HEK293 (cell line): ENCODE measurements at regions not wholly inside any gene's neighbourhood (a gene's known extent, or its start where the extent isn't known, plus 50 kb on each side); places are given as distances from the start of the nearest gene placed in this dataset.

Source experiments
- BCL11A ChIP-seq: fragments of 450-650 bp; formaldehyde crosslinking; IDR thresholded peaks from 2 replicates; pipeline ENCODE4 v1.5.1; 2016; ENCODE audit warnings: low read depth, missing biosample characterization, missing genetic modification characterization
- FEZF1 ChIP-seq: fragments of 450-650 bp; formaldehyde crosslinking; IDR thresholded peaks from 2 replicates; pipeline ENCODE4 v1.5.1; 2016; ENCODE audit warnings: missing biosample characterization, missing genetic modification characterization
- IKZF3 ChIP-seq: fragments of 450-650 bp; IDR thresholded peaks from 2 replicates; pipeline ENCODE4 v1.5.0; 2018; ENCODE audit warnings: missing biosample characterization, mild to moderate bottlenecking, missing genetic modification characterization, moderate library complexity
- KLF1 ChIP-seq: fragments of 450-650 bp; formaldehyde crosslinking; IDR thresholded peaks from 2 replicates; pipeline ENCODE4 v1.5.1; 2016; ENCODE audit warnings: missing biosample characterization, missing genetic modification characterization
- MZF1 ChIP-seq: fragments of 450-650 bp; formaldehyde crosslinking; IDR thresholded peaks from 2 replicates; pipeline ENCODE4 v1.5.1; 2017; ENCODE audit warnings: missing biosample characterization, missing genetic modification characterization, borderline replicate concordance
- OSR2 ChIP-seq: fragments of 450-650 bp; formaldehyde crosslinking; IDR thresholded peaks from 2 replicates; pipeline ENCODE4 v1.5.1; 2016; ENCODE audit warnings: missing biosample characterization, missing genetic modification characterization
- OVOL3 ChIP-seq: fragments of 450-650 bp; formaldehyde crosslinking; IDR thresholded peaks from 2 replicates; pipeline ENCODE4 v1.5.1; 2016; ENCODE audit warnings: missing biosample characterization, missing genetic modification characterization
- ZBTB48 ChIP-seq: fragments of 450-650 bp; formaldehyde crosslinking; IDR thresholded peaks from 2 replicates; pipeline ENCODE4 v1.5.1; 2016; ENCODE audit warnings: missing biosample characterization, missing genetic modification characterization
- ZFHX2 ChIP-seq: fragments of 450-650 bp; formaldehyde crosslinking; conservative IDR thresholded peaks from 2 replicates; pipeline ENCODE4 v1.5.1; 2016; ENCODE audit warnings: missing biosample characterization, missing genetic modification characterization
- ZFP3 ChIP-seq: fragments of 450-650 bp; formaldehyde crosslinking; IDR thresholded peaks from 2 replicates; pipeline ENCODE4 v1.5.1; 2016; ENCODE audit warnings: low read depth, missing biosample characterization, missing genetic modification characterization
- ZNF146 ChIP-seq: fragments of 450-650 bp; formaldehyde crosslinking; IDR thresholded peaks from 2 replicates; pipeline ENCODE4 v1.5.1; 2016; ENCODE audit warnings: missing biosample characterization, missing genetic modification characterization
- ZNF501 ChIP-seq: fragments of 450-650 bp; formaldehyde crosslinking; IDR thresholded peaks from 2 replicates; pipeline ENCODE4 v1.5.1; 2016; ENCODE audit warnings: missing biosample characterization, missing genetic modification characterization
- ZNF521 ChIP-seq: fragments of 450-650 bp; formaldehyde crosslinking; IDR thresholded peaks from 2 replicates; pipeline ENCODE4 v1.5.1; 2017; ENCODE audit warnings: missing biosample characterization, mild to moderate bottlenecking, missing genetic modification characterization
- ZNF549 ChIP-seq: fragments of 450-650 bp; IDR thresholded peaks from 2 replicates; pipeline ENCODE4 v1.5.1; 2018; ENCODE audit warnings: missing biosample characterization, missing genetic modification characterization, mild to moderate bottlenecking, inconsistent platforms, moderate library complexity
- ZNF596 ChIP-seq: fragments of 450-650 bp; IDR thresholded peaks from 2 replicates; pipeline ENCODE4 v1.5.0; 2018; ENCODE audit warnings: missing biosample characterization, mild to moderate bottlenecking, missing genetic modification characterization, moderate library complexity
- ZNF629 ChIP-seq: fragments of 450-650 bp; formaldehyde crosslinking; IDR thresholded peaks from 2 replicates; pipeline ENCODE4 v1.5.1; 2017; ENCODE audit warnings: missing biosample characterization, missing genetic modification characterization
- ZSCAN30 ChIP-seq: fragments of 450-650 bp; IDR thresholded peaks from 2 replicates; pipeline ENCODE4 v1.5.1; 2018; ENCODE audit warnings: missing biosample characterization, mild to moderate bottlenecking, missing genetic modification characterization, moderate library complexity
- ZXDB ChIP-seq: fragments of 450-650 bp; formaldehyde crosslinking; IDR thresholded peaks from 2 replicates; pipeline ENCODE4 v1.5.1; 2016; ENCODE audit warnings: missing biosample characterization, missing genetic modification characterization
- TF ChIP-seq, protein P1 (sequence below): fragments of 450-650 bp; formaldehyde crosslinking; IDR thresholded peaks from 2 replicates; pipeline ENCODE4 v1.5.0; 2017; ENCODE audit warnings: missing biosample characterization, missing genetic modification characterization, borderline replicate concordance
- TF ChIP-seq, protein P2 (sequence below): fragments of 450-650 bp; IDR thresholded peaks from 2 replicates; pipeline ENCODE4 v1.5.1; 2018; ENCODE audit warnings: missing biosample characterization, missing genetic modification characterization
- TF ChIP-seq, protein P3 (sequence below): fragments of 450-650 bp; formaldehyde crosslinking; IDR thresholded peaks from 2 replicates; pipeline ENCODE4 v1.5.1; 2016; ENCODE audit warnings: missing biosample characterization, missing genetic modification characterization
- TF ChIP-seq, protein P4 (sequence below): fragments of 450-650 bp; formaldehyde crosslinking; IDR thresholded peaks from 2 replicates; pipeline ENCODE4 v1.5.1; 2017; ENCODE audit warnings: missing biosample characterization, missing genetic modification characterization
- TF ChIP-seq, protein P5 (sequence below): fragments of 450-650 bp; formaldehyde crosslinking; IDR thresholded peaks from 2 replicates; pipeline ENCODE4 v1.5.1; 2016; ENCODE audit warnings: missing biosample characterization, missing genetic modification characterization, borderline replicate concordance
- TF ChIP-seq, protein P6 (sequence below): fragments of 450-650 bp; formaldehyde crosslinking; IDR thresholded peaks from 2 replicates; pipeline ENCODE4 v1.5.1; 2016; ENCODE audit warnings: missing biosample characterization, missing genetic modification characterization

DNA sequence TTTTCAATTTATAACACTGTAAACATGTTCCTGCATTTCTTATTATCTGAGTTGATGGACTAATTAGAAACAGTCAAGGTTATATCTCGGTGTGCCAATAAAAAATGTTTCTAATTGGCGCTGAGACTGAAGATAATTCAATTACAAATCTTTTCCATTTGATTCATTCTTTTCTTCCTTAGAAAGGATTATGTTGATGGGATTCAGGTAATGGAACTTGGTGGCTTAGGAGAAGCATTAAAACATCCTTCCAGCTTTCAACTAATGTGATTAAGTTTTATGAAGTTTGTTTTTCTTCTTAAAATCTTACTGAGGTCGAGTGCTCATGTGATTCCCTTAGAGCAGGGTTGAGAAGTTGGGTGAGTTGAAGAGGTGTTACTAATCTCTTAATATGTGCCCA lies 1015.3 kb downstream of the NR2F1-AS1 start (continued):
- TF ChIP-seq, protein P1, sequence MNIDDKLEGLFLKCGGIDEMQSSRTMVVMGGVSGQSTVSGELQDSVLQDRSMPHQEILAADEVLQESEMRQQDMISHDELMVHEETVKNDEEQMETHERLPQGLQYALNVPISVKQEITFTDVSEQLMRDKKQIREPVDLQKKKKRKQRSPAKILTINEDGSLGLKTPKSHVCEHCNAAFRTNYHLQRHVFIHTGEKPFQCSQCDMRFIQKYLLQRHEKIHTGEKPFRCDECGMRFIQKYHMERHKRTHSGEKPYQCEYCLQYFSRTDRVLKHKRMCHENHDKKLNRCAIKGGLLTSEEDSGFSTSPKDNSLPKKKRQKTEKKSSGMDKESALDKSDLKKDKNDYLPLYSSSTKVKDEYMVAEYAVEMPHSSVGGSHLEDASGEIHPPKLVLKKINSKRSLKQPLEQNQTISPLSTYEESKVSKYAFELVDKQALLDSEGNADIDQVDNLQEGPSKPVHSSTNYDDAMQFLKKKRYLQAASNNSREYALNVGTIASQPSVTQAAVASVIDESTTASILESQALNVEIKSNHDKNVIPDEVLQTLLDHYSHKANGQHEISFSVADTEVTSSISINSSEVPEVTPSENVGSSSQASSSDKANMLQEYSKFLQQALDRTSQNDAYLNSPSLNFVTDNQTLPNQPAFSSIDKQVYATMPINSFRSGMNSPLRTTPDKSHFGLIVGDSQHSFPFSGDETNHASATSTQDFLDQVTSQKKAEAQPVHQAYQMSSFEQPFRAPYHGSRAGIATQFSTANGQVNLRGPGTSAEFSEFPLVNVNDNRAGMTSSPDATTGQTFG (tag by site-specific recombination) = no peak
- TF ChIP-seq ZNF549 (no peak), ZNF596 (tag by site-specific recombination) (0 out of 2 replicates have a peak, but pooled peaks have one; percentile 27), ZBTB48 (tag by site-specific recombination) (no peak), ZNF629 (tag by site-specific recombination) (no peak), FEZF1 (tag by site-specific recombination) (peak; percentile 62), ZNF501 (tag by site-specific recombination) (0 out of 2 replicates have a peak, but pooled peaks have one; percentile 68), KLF1 (tag by site-specific recombination) (peak; percentile 63), ZSCAN30 (peak; percentile 59; the same call in 1 of the 2 replicates), ZNF521 (tag by site-specific recombination) (no peak), BCL11A (tag by site-specific recombination) (peak; percentile 70; the same call in 1 of the 2 replicates), ZFHX2 (tag by site-specific recombination) (no peak), MZF1 (tag by site-specific recombination) (peak; percentile 13; the same call in 1 of the 2 replicates), OVOL3 (peak; percentile 12; the same call in 1 of the 2 replicates), ZXDB (tag by site-specific recombination) (0 out of 2 replicates have a peak, but pooled peaks have one; percentile 59), IKZF3 (tag by site-specific recombination) (0 out of 2 replicates have a peak, but pooled peaks have one; percentile 42), ZFP3 (tag by site-specific recombination) (no peak), ZNF146 (tag by site-specific recombination) (no peak), OSR2 (peak; percentile 95)
- TF ChIP-seq, protein P2, sequence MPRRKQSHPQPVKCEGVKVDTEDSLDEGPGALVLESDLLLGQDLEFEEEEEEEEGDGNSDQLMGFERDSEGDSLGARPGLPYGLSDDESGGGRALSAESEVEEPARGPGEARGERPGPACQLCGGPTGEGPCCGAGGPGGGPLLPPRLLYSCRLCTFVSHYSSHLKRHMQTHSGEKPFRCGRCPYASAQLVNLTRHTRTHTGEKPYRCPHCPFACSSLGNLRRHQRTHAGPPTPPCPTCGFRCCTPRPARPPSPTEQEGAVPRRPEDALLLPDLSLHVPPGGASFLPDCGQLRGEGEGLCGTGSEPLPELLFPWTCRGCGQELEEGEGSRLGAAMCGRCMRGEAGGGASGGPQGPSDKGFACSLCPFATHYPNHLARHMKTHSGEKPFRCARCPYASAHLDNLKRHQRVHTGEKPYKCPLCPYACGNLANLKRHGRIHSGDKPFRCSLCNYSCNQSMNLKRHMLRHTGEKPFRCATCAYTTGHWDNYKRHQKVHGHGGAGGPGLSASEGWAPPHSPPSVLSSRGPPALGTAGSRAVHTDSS = 0 out of 2 replicates have a peak, but pooled peaks have one; percentile 13
- TF ChIP-seq, protein P3, sequence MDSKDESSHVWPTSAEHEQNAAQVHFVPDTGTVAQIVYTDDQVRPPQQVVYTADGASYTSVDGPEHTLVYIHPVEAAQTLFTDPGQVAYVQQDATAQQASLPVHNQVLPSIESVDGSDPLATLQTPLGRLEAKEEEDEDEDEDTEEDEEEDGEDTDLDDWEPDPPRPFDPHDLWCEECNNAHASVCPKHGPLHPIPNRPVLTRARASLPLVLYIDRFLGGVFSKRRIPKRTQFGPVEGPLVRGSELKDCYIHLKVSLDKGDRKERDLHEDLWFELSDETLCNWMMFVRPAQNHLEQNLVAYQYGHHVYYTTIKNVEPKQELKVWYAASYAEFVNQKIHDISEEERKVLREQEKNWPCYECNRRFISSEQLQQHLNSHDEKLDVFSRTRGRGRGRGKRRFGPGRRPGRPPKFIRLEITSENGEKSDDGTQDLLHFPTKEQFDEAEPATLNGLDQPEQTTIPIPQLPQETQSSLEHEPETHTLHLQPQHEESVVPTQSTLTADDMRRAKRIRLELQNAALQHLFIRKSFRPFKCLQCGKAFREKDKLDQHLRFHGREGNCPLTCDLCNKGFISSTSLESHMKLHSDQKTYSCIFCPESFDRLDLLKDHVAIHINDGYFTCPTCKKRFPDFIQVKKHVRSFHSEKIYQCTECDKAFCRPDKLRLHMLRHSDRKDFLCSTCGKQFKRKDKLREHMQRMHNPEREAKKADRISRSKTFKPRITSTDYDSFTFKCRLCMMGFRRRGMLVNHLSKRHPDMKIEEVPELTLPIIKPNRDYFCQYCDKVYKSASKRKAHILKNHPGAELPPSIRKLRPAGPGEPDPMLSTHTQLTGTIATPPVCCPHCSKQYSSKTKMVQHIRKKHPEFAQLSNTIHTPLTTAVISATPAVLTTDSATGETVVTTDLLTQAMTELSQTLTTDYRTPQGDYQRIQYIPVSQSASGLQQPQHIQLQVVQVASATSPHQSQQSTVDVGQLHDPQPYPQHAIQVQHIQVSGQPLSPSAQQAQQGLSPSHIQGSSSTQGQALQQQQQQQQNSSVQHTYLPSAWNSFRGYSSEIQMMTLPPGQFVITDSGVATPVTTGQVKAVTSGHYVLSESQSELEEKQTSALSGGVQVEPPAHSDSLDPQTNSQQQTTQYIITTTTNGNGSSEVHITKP = no peak
- TF ChIP-seq, protein P4, sequence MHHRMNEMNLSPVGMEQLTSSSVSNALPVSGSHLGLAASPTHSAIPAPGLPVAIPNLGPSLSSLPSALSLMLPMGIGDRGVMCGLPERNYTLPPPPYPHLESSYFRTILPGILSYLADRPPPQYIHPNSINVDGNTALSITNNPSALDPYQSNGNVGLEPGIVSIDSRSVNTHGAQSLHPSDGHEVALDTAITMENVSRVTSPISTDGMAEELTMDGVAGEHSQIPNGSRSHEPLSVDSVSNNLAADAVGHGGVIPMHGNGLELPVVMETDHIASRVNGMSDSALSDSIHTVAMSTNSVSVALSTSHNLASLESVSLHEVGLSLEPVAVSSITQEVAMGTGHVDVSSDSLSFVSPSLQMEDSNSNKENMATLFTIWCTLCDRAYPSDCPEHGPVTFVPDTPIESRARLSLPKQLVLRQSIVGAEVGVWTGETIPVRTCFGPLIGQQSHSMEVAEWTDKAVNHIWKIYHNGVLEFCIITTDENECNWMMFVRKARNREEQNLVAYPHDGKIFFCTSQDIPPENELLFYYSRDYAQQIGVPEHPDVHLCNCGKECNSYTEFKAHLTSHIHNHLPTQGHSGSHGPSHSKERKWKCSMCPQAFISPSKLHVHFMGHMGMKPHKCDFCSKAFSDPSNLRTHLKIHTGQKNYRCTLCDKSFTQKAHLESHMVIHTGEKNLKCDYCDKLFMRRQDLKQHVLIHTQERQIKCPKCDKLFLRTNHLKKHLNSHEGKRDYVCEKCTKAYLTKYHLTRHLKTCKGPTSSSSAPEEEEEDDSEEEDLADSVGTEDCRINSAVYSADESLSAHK (tag by site-specific recombination) = peak; percentile 98
- TF ChIP-seq, protein P5, sequence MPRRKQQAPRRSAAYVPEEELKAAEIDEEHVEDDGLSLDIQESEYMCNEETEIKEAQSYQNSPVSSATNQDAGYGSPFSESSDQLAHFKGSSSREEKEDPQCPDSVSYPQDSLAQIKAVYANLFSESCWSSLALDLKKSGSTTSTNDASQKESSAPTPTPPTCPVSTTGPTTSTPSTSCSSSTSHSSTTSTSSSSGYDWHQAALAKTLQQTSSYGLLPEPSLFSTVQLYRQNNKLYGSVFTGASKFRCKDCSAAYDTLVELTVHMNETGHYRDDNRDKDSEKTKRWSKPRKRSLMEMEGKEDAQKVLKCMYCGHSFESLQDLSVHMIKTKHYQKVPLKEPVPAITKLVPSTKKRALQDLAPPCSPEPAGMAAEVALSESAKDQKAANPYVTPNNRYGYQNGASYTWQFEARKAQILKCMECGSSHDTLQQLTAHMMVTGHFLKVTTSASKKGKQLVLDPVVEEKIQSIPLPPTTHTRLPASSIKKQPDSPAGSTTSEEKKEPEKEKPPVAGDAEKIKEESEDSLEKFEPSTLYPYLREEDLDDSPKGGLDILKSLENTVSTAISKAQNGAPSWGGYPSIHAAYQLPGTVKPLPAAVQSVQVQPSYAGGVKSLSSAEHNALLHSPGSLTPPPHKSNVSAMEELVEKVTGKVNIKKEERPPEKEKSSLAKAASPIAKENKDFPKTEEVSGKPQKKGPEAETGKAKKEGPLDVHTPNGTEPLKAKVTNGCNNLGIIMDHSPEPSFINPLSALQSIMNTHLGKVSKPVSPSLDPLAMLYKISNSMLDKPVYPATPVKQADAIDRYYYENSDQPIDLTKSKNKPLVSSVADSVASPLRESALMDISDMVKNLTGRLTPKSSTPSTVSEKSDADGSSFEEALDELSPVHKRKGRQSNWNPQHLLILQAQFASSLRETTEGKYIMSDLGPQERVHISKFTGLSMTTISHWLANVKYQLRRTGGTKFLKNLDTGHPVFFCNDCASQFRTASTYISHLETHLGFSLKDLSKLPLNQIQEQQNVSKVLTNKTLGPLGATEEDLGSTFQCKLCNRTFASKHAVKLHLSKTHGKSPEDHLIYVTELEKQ (tag by site-specific recombination) = peak; percentile 19; the same call in 1 of the 2 replicates
- TF ChIP-seq, protein P6, sequence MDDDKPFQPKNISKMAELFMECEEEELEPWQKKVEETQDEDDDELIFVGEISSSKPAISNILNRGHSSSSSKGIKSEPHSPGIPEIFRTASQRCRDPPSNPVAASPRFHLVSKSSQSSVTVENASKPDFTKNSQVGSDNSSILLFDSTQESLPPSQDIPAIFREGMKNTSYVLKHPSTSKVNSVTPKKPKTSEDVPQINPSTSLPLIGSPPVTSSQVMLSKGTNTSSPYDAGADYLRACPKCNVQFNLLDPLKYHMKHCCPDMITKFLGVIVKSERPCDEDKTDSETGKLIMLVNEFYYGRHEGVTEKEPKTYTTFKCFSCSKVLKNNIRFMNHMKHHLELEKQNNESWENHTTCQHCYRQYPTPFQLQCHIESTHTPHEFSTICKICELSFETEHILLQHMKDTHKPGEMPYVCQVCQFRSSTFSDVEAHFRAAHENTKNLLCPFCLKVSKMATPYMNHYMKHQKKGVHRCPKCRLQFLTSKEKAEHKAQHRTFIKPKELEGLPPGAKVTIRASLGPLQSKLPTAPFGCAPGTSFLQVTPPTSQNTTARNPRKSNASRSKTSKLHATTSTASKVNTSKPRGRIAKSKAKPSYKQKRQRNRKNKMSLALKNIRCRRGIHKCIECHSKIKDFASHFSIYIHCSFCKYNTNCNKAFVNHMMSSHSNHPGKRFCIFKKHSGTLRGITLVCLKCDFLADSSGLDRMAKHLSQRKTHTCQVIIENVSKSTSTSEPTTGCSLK (tag by site-specific recombination) = no peak
